ENCODE measurements at regions not wholly inside any gene's neighbourhood (a gene's known extent, or its start where the extent isn't known, plus 50 kb on each side); places are given as distances from the start of the nearest gene placed in this dataset.

DNA sequence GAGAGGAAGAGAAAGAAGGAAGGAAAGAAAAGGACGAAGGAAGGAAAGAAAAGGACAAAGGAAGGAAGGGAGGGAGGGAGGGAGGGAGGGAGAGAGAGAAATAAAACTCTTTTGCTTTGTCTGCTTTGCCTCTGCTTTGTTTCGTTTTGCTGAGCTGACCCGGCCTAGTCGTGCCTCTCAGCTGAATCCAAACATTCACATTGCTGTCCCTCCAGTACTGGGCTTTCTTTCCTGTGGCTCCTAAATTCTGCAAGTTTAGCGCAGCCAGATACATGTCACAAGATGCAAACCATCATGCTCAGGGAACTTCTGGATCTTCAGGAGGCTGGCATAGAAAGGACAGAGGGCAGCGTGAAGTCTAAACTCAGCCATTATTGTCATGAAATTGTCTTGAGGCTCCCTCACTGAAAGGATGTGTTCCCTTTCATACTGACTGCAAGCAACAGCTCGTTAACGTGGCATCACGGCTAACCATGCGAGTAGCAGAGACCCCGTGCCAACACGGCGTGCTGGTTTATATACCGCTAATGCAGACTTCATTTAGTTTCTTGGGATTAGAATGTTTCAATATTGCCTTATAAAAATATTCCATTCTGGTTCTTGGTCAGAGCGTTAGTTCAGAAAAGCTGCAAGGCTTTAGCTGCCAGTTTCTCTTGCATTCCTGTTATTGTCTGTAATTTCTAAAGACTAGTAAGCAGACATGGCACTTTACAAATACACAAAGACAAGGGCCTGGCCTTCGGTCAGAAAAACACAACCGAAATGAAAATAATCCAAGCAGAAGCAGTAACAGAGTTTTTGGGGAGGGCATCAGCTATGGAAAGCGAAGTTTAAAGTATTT, 94.2 kb downstream of the TMEM174 start:
- no peak for DNase-seq (ENCODE audit: low read depth in 2 of 2)

- DNase-seq (ENCODE audit: low read depth in 2 of 2): no peak
Observed at GRCh38 chr5:73266176-73266738, 93.3 kb downstream of the TMEM174 start.

- DNase-seq (ENCODE audit: low read depth in 2 of 2): no peak
Observed at GRCh38 chr5:73265641-73266040, 92.6 kb downstream of the TMEM174 start.

GRCh38 chr5:73264631-73265030, 91.6 kb downstream of the TMEM174 start:
- DNase-seq (ENCODE audit: low read depth in 2 of 2): no peak

DNA sequence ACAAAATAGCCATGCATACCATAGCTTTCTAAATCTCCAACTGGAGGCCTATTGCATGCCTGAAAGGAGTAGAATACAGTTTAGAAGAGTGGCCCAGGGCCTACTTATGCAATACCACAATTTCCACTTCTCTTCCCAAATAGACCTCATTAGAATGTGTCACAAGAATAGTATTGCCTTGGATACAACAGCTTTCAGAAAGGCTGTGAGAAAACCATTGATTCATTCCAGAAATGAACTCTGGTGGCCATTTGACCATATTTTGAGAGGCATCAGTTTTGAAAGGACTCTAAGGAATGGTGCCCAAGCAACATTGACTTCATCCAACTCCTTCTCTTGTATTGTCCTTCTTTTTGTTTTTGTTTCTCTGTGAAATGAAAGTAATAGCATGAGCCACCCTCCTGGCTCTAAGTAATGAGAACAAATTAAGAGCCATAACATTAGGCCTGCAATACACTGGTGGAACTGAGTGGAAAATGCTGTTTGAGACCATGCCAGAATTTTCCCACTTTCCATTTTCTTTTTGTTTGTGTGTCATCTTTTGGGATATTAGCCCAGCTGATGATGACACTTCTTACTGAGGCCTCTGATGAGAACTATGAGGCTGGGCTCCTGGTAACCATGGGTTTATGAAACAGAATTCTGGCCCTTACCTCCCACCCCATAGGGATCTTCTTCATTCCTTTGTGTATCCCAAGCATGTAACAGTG, 90.2 kb downstream of the TMEM174 start:
- no peak for DNase-seq (ENCODE audit: low read depth in 2 of 2)

- no peak for DNase-seq (ENCODE audit: low read depth in 2 of 2)
Observed at GRCh38 chr5:73256862-73257261, 83.9 kb downstream of the TMEM174 start.

GRCh38 chr5:73256462-73256861, 83.5 kb downstream of the TMEM174 start:
- DNase-seq (ENCODE audit: low read depth in 2 of 2): no peak

GRCh38 chr5:73256012-73256411, 83.0 kb downstream of the TMEM174 start:
- no peak for DNase-seq (ENCODE audit: low read depth in 2 of 2)

- DNase-seq (ENCODE audit: low read depth in 2 of 2): no peak
Observed at GRCh38 chr5:73254642-73255041, 81.6 kb downstream of the TMEM174 start.

DNA sequence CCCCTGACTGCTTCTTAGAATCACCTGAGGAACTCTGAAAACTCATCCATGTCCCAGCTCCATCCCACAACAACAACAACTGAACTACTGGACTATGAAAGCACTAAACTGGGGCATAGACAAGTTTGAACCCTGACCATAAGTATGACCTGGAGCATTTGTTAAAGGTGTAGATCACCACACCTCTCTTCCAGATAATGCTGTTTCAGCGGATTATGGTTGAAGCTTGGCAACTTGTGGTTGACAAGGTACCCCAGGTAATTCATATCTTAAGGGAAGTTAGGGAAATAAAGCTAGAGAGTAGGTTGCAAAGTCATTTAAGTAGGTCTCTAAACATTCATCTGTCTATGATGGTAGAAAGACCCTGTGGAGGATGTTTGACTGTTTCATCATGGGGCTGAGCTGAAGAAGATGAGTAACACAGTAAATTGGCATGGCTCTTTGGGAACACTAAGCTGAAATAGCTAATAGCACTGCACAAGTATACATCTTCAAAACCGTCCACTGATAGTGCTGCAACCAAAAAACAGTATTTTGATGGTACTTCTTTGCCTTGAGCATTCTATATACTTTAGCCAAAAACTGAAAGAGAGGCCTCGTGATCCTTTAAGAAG, 80.2 kb downstream of the TMEM174 start:
- no peak for DNase-seq (ENCODE audit: low read depth in 2 of 2)

- no peak for DNase-seq (ENCODE audit: low read depth in 2 of 2)
Observed at GRCh38 chr5:73250645-73251044, 77.7 kb downstream of the TMEM174 start.

- DNase-seq (ENCODE audit: low read depth in 2 of 2): no peak
Observed at GRCh38 chr5:73242735-73243134, 69.7 kb downstream of the TMEM174 start.

- DNase-seq (ENCODE audit: low read depth in 2 of 2): no peak
Observed at GRCh38 chr5:73238873-73239272, 65.9 kb downstream of the TMEM174 start.

DNA sequence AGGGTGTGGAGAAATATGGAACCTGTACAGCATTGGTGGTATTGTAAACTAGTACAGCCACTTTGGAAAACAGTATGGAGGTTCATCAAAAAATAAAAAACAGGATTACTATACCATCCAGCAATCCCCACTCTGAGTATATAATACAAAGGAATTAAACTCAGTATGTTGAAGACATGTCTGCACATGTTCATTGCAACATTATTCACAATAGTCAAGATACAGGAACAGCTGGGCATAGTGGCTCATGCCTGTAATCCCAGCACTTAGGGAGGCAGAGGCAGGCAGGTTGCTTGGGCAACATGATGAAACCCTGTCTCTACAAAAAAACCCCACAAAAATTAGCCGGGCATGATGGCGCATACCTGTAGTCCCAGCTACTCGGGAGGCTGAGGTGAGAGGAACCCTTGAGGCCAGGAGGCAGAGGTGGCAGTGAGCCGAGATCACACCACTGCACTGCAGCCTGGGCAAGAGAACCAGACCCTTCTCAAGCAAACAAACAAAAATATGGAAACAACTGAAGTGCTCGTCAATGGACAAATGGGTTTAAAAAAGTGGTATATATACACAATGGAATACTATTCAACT, 63.6 kb downstream of the TMEM174 start:
- DNase-seq (ENCODE audit: low read depth in 2 of 2): no peak

DNA sequence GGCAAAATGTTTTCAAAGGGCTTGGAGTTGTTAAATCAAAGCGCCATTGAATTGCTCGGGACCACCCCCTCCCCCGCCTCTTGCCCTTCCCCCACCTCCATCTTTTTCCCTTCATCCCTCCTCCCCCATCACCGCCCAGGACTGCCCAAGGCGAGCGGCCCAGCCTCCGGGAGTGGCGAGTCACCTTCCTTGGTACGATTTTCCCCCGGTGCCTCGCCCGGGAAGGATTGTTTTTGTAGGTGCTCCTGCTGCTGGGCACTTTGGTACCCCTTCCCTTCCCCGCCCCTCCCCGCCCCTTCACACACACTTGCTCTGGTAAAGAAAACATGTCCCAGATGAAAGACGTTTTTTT, 61.2 kb downstream of the TMEM174 start:
- DNase-seq (ENCODE audit: low read depth in 2 of 2): no peak

DNA sequence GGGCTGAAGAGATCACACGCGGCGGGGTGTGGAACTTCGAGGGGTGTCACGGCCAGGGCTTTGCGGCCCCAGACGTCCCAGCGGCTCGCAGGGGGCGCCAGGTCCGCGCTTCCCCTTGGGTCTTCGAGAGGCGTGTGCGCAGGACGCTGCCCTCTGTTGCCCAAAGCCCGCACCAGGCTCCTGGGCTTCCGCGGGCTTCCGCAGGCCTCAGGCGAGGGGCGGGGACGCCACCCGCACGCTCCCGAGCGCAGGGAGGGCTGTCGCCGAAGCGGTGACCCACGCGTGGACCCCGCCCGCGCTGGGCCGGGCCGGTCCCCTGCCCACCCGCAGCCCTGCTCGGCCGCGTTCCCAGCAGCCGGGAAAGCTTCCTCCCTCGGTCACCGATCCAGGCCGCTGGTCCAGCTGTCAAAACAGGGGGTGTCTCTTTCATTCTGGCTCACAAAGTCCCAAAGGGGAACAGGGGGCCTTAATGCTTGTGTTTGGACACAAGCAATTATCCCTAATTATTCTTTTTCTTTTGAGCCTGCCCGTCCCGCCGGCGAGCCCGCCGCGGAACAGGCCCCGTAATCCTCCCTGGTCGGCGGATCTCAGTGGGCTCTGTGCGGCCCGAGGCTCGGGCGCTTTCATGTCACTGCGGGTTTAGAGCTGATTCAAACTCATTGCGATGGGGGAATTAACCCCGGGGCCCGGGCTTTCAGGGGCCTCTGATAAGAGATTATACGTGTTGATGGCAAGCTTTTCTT, 60.6 kb downstream of the TMEM174 start:
- no peak for DNase-seq (ENCODE audit: low read depth in 2 of 2)

- no peak for DNase-seq (ENCODE audit: low read depth in 2 of 2)
Observed at GRCh38 chr5:73233053-73233460, 60.1 kb downstream of the TMEM174 start.

- DNase-seq (ENCODE audit: low read depth in 2 of 2): no peak
Observed at GRCh38 chr5:73232266-73233041, 59.5 kb downstream of the TMEM174 start.

DNA sequence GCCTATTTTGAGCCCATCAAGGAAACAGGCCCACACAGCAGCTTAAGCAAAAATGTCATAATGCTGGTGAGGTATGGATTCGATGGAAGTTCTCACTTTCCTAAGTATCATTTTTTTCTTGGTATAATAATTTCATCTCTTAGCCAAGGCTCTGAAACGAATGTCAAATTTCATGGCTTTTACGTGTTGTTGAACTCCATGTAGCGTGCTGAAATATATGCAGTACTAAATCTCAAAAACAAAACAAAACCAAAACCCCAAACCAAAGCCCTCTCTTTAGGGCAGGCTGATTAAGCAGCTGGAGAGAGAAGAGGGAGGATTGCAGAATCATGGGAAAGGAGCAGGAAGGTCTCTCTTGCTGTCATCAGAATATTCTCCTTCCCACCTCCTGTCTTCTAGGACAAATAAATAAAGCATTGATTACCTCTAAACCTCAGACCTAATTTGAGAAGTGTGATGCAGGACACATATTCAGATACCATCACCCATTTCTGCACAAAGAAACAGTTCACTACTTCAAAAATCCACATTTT, 58.3 kb downstream of the TMEM174 start:
- DNase-seq (ENCODE audit: low read depth in 2 of 2): no peak

All from stimulated activated CD8-positive, alpha-beta memory T cell treated with anti-CD3 and anti-CD28 coated beads, Interleukin-15, amount 100 ng/mL, for 4 hours (primary cell).